Tibial nerve (tissue), 4 donors: ENCODE measurements at regions not wholly inside any gene's neighbourhood (a gene's known extent, or its start where the extent isn't known, plus 50 kb on each side); places are given as distances from the start of the nearest gene placed in this dataset.

Source experiments
- EP300 ChIP-seq, 2 donors: sonication (generic); formaldehyde crosslinking; IDR thresholded peaks; one replicate each; pipeline ENCODE4 v1.6.1; 2017; ENCODE audit warnings: antibody characterized with exemption in 2 of 2, mild to moderate bottlenecking in 1 of 2
- TF ChIP-seq, protein P1 (sequence below), 5 experiments: fragments of 200-600 bp in 3 of 5; fragments of 450-650 bp in 2 of 5; sonication (generic) in 3 of 5; IDR thresholded peaks; one replicate each; pipeline ENCODE4 v1.5.1; 2016 to 2019; ENCODE audit warnings: antibody characterized with exemption in 5 of 5, mild to moderate bottlenecking in 3 of 5, moderate library complexity in 2 of 5

DNA sequence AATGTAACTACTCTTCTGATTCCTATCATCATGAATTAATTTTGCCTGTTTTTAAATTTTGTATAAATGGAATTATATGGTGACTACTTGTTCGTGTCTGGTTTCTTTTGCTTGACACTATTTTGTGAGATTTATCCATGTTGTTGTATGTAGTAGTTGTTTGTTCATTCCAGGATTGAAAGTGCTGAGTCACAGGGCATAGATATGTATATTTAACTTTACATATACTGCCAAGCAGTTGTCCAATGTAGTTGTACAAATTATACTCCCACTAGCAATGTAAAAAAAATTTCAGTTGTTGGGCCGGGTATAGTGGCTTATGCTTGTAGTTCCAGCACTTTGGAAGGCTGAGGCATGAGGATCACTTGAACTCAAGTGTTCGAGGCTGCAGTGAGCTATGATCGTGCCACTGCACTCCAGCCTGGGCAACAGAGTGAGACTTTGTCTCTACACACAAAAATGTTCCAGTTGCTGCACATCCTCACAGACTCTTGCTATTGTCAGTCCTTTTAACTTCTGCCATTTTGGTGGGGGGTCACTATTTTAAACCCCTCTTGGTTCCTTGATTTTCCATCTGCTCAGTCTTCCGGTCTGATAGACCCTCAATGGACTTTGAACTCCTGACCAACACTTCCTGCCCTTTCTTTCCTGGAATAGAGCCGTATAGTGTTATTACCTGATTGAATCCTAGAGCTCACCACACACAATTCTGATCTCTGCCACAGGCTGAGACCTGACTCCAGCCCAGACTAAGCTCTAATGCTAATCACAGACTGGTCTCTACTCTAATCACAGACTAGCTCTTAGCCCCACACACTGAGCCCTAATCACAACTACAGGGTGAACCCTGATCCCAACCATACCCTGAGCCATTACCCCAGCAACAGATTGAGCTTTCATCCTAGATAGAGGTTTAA is 69.3 kb upstream of the MELK start:
- TF ChIP-seq, protein P1, sequence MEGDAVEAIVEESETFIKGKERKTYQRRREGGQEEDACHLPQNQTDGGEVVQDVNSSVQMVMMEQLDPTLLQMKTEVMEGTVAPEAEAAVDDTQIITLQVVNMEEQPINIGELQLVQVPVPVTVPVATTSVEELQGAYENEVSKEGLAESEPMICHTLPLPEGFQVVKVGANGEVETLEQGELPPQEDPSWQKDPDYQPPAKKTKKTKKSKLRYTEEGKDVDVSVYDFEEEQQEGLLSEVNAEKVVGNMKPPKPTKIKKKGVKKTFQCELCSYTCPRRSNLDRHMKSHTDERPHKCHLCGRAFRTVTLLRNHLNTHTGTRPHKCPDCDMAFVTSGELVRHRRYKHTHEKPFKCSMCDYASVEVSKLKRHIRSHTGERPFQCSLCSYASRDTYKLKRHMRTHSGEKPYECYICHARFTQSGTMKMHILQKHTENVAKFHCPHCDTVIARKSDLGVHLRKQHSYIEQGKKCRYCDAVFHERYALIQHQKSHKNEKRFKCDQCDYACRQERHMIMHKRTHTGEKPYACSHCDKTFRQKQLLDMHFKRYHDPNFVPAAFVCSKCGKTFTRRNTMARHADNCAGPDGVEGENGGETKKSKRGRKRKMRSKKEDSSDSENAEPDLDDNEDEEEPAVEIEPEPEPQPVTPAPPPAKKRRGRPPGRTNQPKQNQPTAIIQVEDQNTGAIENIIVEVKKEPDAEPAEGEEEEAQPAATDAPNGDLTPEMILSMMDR (IDR thresholded peaks at IDR 0.05): no peak
- no peak for TF ChIP-seq EP300 (IDR thresholded peaks at IDR 0.05)
